ENCODE measurements at regions not wholly inside any gene's neighbourhood (a gene's known extent, or its start where the extent isn't known, plus 50 kb on each side); places are given as distances from the start of the nearest gene placed in this dataset.

DNA sequence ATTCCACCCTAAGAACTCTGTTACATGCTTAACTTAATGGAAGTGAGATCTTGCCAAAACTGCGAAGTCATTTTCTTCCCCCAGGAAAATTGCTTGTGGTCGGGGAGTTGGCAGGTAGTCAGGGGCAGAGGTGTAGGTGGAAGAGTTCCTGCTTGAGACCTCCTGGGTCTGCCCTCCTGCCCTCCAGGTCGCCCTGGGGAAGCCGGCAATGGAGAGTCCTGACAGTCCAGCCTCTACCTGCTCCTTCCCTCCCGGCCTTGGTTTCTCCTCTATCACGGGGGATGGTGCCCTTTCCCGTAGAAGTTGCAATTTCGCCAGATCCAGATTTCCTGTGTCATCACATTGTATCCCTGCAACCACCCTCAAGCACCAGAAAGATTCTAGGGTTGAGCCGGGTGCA is 463.8 kb downstream of the MATN1 start:
- Histone ChIP-seq H3K79me2 (ENCODE audit: insufficient read depth, low read length) (no peaks in the 10 kb centered on the region), H3F3A (ENCODE audit: low read depth) (no peaks in the 10 kb centered on the region), H3K36me3 (ENCODE audit: insufficient read depth, low read length) (no peaks in the 10 kb centered on the region), H3K4me3 (ENCODE audit: low read length, poor library complexity, severe bottlenecking) (no peak overlapping the region), H3K9me3 (ENCODE audit: insufficient read depth, low read depth, low read length) (no peaks in the 10 kb centered on the region; the same call in 1 of the 2 replicates), H3K4me1 (ENCODE audit: insufficient read depth, low read length, poor library complexity, severe bottlenecking) (no peaks in the 10 kb centered on the region), H3K4me2 (ENCODE audit: low read depth, low read length, poor library complexity, severe bottlenecking) (no peak overlapping the region), H3K9me2 (replicated peaks; ENCODE audit: low read depth, low read length) (no peaks in the 10 kb centered on the region), H3K27me3 (ENCODE audit: insufficient read depth, low read length, poor library complexity, severe bottlenecking) (no peaks in the 10 kb centered on the region), H3K9ac (ENCODE audit: low read depth, low read length, poor library complexity, severe bottlenecking) (no peak overlapping the region), H4K20me1 (ENCODE audit: insufficient read depth, low read length, poor library complexity, severe bottlenecking) (no peaks in the 10 kb centered on the region), H2AFZ (ENCODE audit: low read length) (no peak overlapping the region)
- no peak for TF ChIP-seq EZH2phosphoT487 (IDR thresholded peaks at IDR 0.05; ENCODE audit: borderline replicate concordance)
- TF ChIP-seq, protein P1, sequence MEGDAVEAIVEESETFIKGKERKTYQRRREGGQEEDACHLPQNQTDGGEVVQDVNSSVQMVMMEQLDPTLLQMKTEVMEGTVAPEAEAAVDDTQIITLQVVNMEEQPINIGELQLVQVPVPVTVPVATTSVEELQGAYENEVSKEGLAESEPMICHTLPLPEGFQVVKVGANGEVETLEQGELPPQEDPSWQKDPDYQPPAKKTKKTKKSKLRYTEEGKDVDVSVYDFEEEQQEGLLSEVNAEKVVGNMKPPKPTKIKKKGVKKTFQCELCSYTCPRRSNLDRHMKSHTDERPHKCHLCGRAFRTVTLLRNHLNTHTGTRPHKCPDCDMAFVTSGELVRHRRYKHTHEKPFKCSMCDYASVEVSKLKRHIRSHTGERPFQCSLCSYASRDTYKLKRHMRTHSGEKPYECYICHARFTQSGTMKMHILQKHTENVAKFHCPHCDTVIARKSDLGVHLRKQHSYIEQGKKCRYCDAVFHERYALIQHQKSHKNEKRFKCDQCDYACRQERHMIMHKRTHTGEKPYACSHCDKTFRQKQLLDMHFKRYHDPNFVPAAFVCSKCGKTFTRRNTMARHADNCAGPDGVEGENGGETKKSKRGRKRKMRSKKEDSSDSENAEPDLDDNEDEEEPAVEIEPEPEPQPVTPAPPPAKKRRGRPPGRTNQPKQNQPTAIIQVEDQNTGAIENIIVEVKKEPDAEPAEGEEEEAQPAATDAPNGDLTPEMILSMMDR (conservative IDR thresholded peaks at IDR 0.05; ENCODE audit: low read length) = no peak

DNA sequence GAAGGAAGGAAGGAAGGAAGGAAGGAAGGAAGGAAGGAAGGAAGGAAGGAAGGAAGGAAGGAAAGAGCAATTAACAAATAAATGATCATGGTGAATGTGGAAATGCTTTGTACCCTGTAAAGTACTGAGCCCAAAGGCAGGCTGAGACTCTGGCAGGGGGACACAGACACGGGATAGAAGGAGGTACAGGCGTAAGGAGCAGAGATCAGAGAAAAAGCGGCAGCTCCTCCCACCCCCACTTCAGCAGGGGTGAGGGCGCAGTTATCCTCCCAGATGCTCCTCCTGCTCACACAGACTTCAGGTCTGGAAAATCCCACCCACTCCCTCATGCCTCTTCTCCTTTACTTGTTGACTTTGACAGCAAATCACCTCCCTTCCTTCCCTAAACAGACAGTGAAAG is 464.5 kb downstream of the MATN1 start:
- H3K36me3 ChIP-seq (ENCODE audit: insufficient read depth, low read length) = no peaks in the 10 kb centered on the region
- no peak overlapping the region for H3K4me2 ChIP-seq (ENCODE audit: low read depth, low read length, poor library complexity, severe bottlenecking)
- H3K27me3 ChIP-seq (ENCODE audit: insufficient read depth, low read length, poor library complexity, severe bottlenecking) = no peaks in the 10 kb centered on the region
- no peaks in the 10 kb centered on the region for H3K4me1 ChIP-seq (ENCODE audit: insufficient read depth, low read length, poor library complexity, severe bottlenecking)
- no peak overlapping the region for H2AFZ ChIP-seq (ENCODE audit: low read length)
- H3K79me2 ChIP-seq (ENCODE audit: insufficient read depth, low read length) = no peaks in the 10 kb centered on the region
- no peak overlapping the region for H3K9ac ChIP-seq (ENCODE audit: low read depth, low read length, poor library complexity, severe bottlenecking)
- no peaks in the 10 kb centered on the region; the same call in 1 of the 2 replicates for H3K9me3 ChIP-seq (ENCODE audit: insufficient read depth, low read depth, low read length)
- H3F3A ChIP-seq (ENCODE audit: low read depth) = no peaks in the 10 kb centered on the region
- H4K20me1 ChIP-seq (ENCODE audit: insufficient read depth, low read length, poor library complexity, severe bottlenecking) = no peaks in the 10 kb centered on the region
- H3K4me3 ChIP-seq (ENCODE audit: low read length, poor library complexity, severe bottlenecking) = no peak overlapping the region
- H3K9me2 ChIP-seq (replicated peaks; ENCODE audit: low read depth, low read length) = no peaks in the 10 kb centered on the region
- TF ChIP-seq, protein P1 (conservative IDR thresholded peaks at IDR 0.05; ENCODE audit: low read length) = no peak
- TF ChIP-seq EZH2phosphoT487 (IDR thresholded peaks at IDR 0.05; ENCODE audit: borderline replicate concordance) = no peak

DNA sequence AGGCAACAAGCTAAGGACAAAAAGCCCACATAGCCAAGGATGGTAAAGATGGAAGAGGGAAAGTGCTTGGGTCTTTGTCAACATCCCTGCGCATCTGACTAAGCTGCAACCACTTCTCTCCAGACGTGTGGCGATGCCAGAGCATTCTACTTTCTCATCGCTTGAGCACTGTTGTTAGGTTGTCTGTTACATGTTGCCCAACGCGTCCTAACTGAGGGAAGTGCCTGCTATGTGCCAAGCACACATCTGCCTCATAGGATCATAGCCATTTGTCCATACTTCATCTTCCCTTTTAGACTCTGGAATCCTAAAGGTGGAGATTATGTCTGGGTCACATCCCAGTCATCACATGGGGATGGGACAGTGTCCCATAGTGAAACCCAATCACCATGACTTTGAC is 464.9 kb downstream of the MATN1 start:
- Histone ChIP-seq H3K9me2 (replicated peaks; ENCODE audit: low read depth, low read length) (no peaks in the 10 kb centered on the region), H3K79me2 (ENCODE audit: insufficient read depth, low read length) (no peaks in the 10 kb centered on the region), H3F3A (ENCODE audit: low read depth) (no peaks in the 10 kb centered on the region), H3K4me2 (ENCODE audit: low read depth, low read length, poor library complexity, severe bottlenecking) (no peak overlapping the region), H3K36me3 (ENCODE audit: insufficient read depth, low read length) (no peaks in the 10 kb centered on the region), H3K4me1 (ENCODE audit: insufficient read depth, low read length, poor library complexity, severe bottlenecking) (no peaks in the 10 kb centered on the region), H3K27me3 (ENCODE audit: insufficient read depth, low read length, poor library complexity, severe bottlenecking) (no peaks in the 10 kb centered on the region), H3K9me3 (ENCODE audit: insufficient read depth, low read depth, low read length) (no peaks in the 10 kb centered on the region; the same call in 1 of the 2 replicates), H3K4me3 (ENCODE audit: low read length, poor library complexity, severe bottlenecking) (no peak overlapping the region), H3K9ac (ENCODE audit: low read depth, low read length, poor library complexity, severe bottlenecking) (no peak overlapping the region), H4K20me1 (ENCODE audit: insufficient read depth, low read length, poor library complexity, severe bottlenecking) (no peaks in the 10 kb centered on the region), H2AFZ (ENCODE audit: low read length) (no peak overlapping the region)
- TF ChIP-seq EZH2phosphoT487 (IDR thresholded peaks at IDR 0.05; ENCODE audit: borderline replicate concordance) = no peak
- TF ChIP-seq, protein P1 (conservative IDR thresholded peaks at IDR 0.05; ENCODE audit: low read length) = no peak
